ENCODE measurements at regions not wholly inside any gene's neighbourhood (a gene's known extent, or its start where the extent isn't known, plus 50 kb on each side); places are given as distances from the start of the nearest gene placed in this dataset.

GRCh38 chrX:5084279-5084678 lies 1144.4 kb downstream of the NLGN4X start:
- peak; percentile 4 for DNase-seq (ENCODE audit: low spot score)

GRCh38 chrX:5082705-5083104 lies 1146.0 kb downstream of the NLGN4X start:
- DNase-seq (ENCODE audit: low spot score): no peak

GRCh38 chrX:5080791-5081190 lies 1147.9 kb downstream of the NLGN4X start:
- DNase-seq (ENCODE audit: low spot score): no peak

GRCh38 chrX:5068550-5068949 lies 1160.1 kb downstream of the NLGN4X start:
- no peak for DNase-seq (ENCODE audit: low spot score)

GRCh38 chrX:5057786-5058185 lies 1170.9 kb downstream of the NLGN4X start:
- no peak for DNase-seq (ENCODE audit: low spot score)

GRCh38 chrX:5054852-5055251 lies 1173.8 kb downstream of the NLGN4X start:
- DNase-seq (ENCODE audit: low spot score): no peak

GRCh38 chrX:5051831-5052491 lies 1176.7 kb downstream of the NLGN4X start:
- DNase-seq (ENCODE audit: low spot score): peak; percentile 87

GRCh38 chrX:5042563-5042962 lies 1186.1 kb downstream of the NLGN4X start:
- DNase-seq (ENCODE audit: low spot score): no peak

- no peak for DNase-seq (ENCODE audit: low spot score)
Measured at GRCh38 chrX:5031792-5032191, 1196.9 kb downstream of the NLGN4X start.

- no peak for DNase-seq (ENCODE audit: low spot score)
Measured at GRCh38 chrX:5015451-5015850, 1213.2 kb downstream of the NLGN4X start.

GRCh38 chrX:4994855-4995254 lies 1233.8 kb downstream of the NLGN4X start:
- DNase-seq (ENCODE audit: low spot score): no peak

- DNase-seq (ENCODE audit: low spot score): no peak
Measured at GRCh38 chrX:4978613-4979012, 1250.1 kb downstream of the NLGN4X start.

- DNase-seq (ENCODE audit: low spot score): no peak
Measured at GRCh38 chrX:4971646-4972045, 1257.0 kb downstream of the NLGN4X start.

GRCh38 chrX:4964112-4964511 lies 1250.7 kb upstream of the PRKX start:
- no peak for DNase-seq (ENCODE audit: low spot score)

- no peak for DNase-seq (ENCODE audit: low spot score)
Measured at GRCh38 chrX:4963432-4963831, 1250.0 kb upstream of the PRKX start.

GRCh38 chrX:4944767-4945166 lies 1231.3 kb upstream of the PRKX start:
- no peak for DNase-seq (ENCODE audit: low spot score)

GRCh38 chrX:4936315-4936714 lies 1222.9 kb upstream of the PRKX start:
- DNase-seq (ENCODE audit: low spot score): no peak

GRCh38 chrX:4935846-4936245 lies 1222.4 kb upstream of the PRKX start:
- no peak for DNase-seq (ENCODE audit: low spot score)

- DNase-seq (ENCODE audit: low spot score): no peak
Measured at GRCh38 chrX:4935401-4935800, 1222.0 kb upstream of the PRKX start.

- DNase-seq (ENCODE audit: low spot score): no peak
Measured at GRCh38 chrX:4932790-4933189, 1219.3 kb upstream of the PRKX start.

- no peak for DNase-seq (ENCODE audit: low spot score)
Measured at GRCh38 chrX:4930426-4930825, 1217.0 kb upstream of the PRKX start.

GRCh38 chrX:4925911-4926310 lies 1212.5 kb upstream of the PRKX start:
- DNase-seq (ENCODE audit: low spot score): peak; percentile 23

GRCh38 chrX:4909348-4909747 lies 1195.9 kb upstream of the PRKX start:
- no peak for DNase-seq (ENCODE audit: low spot score)

GRCh38 chrX:4905576-4905975 lies 1192.1 kb upstream of the PRKX start:
- no peak for DNase-seq (ENCODE audit: low spot score)

All from H4 (cell line).